ENCODE measurements at regions not wholly inside any gene's neighbourhood (a gene's known extent, or its start where the extent isn't known, plus 50 kb on each side); places are given as distances from the start of the nearest gene placed in this dataset.

GRCh38 chr22:48138855-48139254 is 1376.4 kb downstream of the TBC1D22A start:
- no peaks in the 10 kb centered on the region for H3K27me3 ChIP-seq (ENCODE audit: control insufficient read depth, insufficient read depth, low read length)
- POLR2A ChIA-PET, result no interaction called here
- no peak for TF ChIP-seq CTCF (IDR thresholded peaks at IDR 0.05; ENCODE audit: insufficient read depth, low read depth, low read length)
- H3K4me3 ChIP-seq (ENCODE audit: low read depth, low read length), result no peak overlapping the region
- CTCF ChIA-PET, result no interaction called here
- no peaks in the 10 kb centered on the region for H3K36me3 ChIP-seq (ENCODE audit: control insufficient read depth, insufficient read depth, low read length)
- DNase-seq (ENCODE audit: low read depth), result no peak

- Histone ChIP-seq H3K36me3 (ENCODE audit: control insufficient read depth, insufficient read depth, low read length) (no peaks in the 10 kb centered on the region), H3K27me3 (ENCODE audit: control insufficient read depth, insufficient read depth, low read length) (no peaks in the 10 kb centered on the region), H3K4me3 (ENCODE audit: low read depth, low read length) (no peak overlapping the region)
- no peak for DNase-seq (ENCODE audit: low read depth)
- no peak for TF ChIP-seq CTCF (IDR thresholded peaks at IDR 0.05; ENCODE audit: insufficient read depth, low read depth, low read length)
- ChIA-PET POLR2A (no interaction called here), CTCF (no interaction called here)
Measured at GRCh38 chr22:48138427-48138826, 1376.0 kb downstream of the TBC1D22A start.

- no peaks in the 10 kb centered on the region for H3K27me3 ChIP-seq (ENCODE audit: control insufficient read depth, insufficient read depth, low read length)
- CTCF ChIA-PET, result no interaction called here
- POLR2A ChIA-PET, result no interaction called here
- no peak for TF ChIP-seq CTCF (IDR thresholded peaks at IDR 0.05; ENCODE audit: insufficient read depth, low read depth, low read length)
- H3K36me3 ChIP-seq (ENCODE audit: control insufficient read depth, insufficient read depth, low read length), result no peaks in the 10 kb centered on the region
- DNase-seq (ENCODE audit: low read depth), result no peak
- no peak overlapping the region for H3K4me3 ChIP-seq (ENCODE audit: low read depth, low read length)
Measured at GRCh38 chr22:48137640-48138039, 1375.2 kb downstream of the TBC1D22A start.

GRCh38 chr22:48135592-48135991 is 1373.1 kb downstream of the TBC1D22A start:
- H3K4me3 ChIP-seq (ENCODE audit: low read depth, low read length), result no peak overlapping the region
- no peaks in the 10 kb centered on the region for H3K36me3 ChIP-seq (ENCODE audit: control insufficient read depth, insufficient read depth, low read length)
- CTCF ChIA-PET, result no interaction called here
- H3K27me3 ChIP-seq (ENCODE audit: control insufficient read depth, insufficient read depth, low read length), result no peaks in the 10 kb centered on the region
- POLR2A ChIA-PET, result no interaction called here
- no peak for TF ChIP-seq CTCF (IDR thresholded peaks at IDR 0.05; ENCODE audit: insufficient read depth, low read depth, low read length)
- no peak for DNase-seq (ENCODE audit: low read depth)

GRCh38 chr22:48125416-48125815 is 1363.0 kb downstream of the TBC1D22A start:
- Histone ChIP-seq H3K27me3 (ENCODE audit: control insufficient read depth, insufficient read depth, low read length) (no peaks in the 10 kb centered on the region), H3K4me3 (ENCODE audit: low read depth, low read length) (no peak overlapping the region), H3K36me3 (ENCODE audit: control insufficient read depth, insufficient read depth, low read length) (no peaks in the 10 kb centered on the region)
- no peak for TF ChIP-seq CTCF (IDR thresholded peaks at IDR 0.05; ENCODE audit: insufficient read depth, low read depth, low read length)
- ChIA-PET CTCF (no interaction called here), POLR2A (no interaction called here)
- no peak for DNase-seq (ENCODE audit: low read depth)

Data from BJ (cell line).